ENCODE measurements at regions not wholly inside any gene's neighbourhood (a gene's known extent, or its start where the extent isn't known, plus 50 kb on each side); places are given as distances from the start of the nearest gene placed in this dataset.
A peak's percentile ranks its signal among the peaks of the same experiment; 100 is the strongest.

DNA sequence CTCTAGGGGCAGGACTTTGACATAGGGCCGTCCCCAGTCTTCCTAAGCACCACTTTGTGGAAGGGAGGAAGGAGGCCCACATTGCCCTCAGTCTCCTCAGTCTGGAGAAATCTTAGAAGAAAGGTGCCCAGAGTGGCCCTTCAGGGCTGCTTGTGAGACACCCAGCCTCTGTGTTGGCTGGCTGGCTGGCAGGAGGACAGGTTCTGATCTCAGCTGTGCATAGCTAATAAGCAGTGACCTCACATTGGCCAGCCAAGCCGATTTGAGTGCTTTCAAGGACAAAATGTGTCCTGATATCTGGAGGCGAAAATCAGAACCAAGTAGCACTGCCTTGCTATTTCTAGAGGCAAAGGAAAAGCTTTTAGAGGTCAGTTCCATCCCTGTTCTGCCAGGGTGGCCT lies 211.5 kb downstream of the BCOR start:
- DNase-seq: no peak

DNA sequence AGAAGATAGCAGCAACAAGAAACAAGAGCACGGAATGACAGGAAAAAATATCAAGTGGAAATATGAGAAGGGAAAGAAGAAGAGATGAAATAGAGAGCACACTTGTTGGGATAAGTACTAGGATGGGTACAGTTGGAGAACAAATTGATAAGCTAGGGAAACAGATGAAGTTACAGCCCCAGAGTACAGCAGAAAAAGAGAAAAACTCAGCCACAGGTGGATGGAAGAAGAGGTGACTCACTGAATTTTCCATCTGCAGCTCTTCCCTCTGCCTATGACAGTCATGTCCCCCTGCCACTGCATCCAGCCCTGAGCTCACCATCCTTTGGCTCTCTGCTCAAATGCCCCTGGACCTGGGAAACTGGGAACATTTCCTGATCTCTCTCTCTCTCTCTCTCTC lies 209.0 kb downstream of the BCOR start:
- no peak for DNase-seq

GRCh38 chrX:39889704-39890103 lies 208.1 kb downstream of the BCOR start:
- no peak for DNase-seq

DNA sequence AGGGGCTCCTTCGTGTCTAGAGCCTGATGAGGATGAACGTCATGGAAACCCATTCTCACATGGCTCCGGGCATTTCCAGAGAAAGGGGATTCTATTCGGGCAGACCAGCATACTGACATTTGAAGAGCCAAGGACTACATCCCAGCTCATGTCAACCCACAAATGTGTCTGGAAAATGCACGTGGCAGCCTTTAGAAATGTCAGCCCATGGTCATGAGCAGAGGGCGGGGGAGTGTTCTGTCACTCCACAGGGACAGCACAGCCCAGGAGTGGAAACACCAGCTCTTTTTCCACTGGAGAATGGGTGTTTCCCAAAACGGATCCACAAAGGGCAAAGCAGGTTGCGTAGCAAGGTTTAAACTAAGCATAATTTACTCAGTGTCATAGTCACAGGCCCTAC lies 207.0 kb downstream of the BCOR start:
- DNase-seq: no peak

DNA sequence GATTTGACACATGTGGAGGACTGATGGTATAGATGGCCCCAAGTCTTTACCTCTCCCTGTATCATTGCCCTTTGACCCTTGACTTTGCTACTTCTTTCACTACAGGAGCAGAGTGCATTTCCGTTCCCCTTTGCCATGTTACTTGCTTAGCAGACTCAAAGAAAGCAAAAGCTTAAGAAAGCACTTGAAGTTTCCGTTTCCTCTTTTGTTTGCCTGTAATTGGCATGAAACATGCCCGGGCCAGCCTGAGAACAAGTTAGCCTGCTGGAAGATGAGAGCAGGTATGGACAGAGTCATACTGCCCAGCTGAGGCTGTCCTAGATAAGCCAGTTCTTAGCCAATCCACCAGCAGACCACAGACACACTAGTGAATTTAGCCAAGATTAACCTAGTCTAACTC lies 206.0 kb downstream of the BCOR start:
- no peak for DNase-seq

- no peak for DNase-seq
Measured at GRCh38 chrX:39893417-39894338, 204.1 kb downstream of the BCOR start.

DNA sequence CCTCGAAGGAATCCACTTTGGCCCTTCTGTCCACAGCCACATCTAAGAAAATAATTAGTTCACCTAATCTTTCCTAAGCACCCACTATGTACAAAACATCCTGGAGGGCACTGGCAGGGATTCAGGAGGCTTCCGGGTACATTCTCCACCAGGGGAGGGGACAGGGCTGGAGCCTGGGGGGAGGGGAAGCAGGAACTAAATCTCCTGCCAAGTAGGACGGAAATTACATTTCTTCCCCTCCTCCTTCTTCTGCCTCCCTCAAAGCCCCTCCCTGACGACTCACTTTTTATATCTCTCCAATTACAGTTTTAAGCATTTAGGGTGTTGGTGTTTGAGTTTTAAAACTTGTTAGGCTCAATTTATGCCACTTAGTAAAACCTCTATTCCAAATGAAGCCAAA lies 203.1 kb downstream of the BCOR start:
- no peak for DNase-seq

GRCh38 chrX:39895218-39896110 lies 202.3 kb downstream of the BCOR start:
- DNase-seq: no peak

- DNase-seq: peak; percentile 73
Measured at GRCh38 chrX:39896951-39897740, 200.6 kb downstream of the BCOR start.

DNA sequence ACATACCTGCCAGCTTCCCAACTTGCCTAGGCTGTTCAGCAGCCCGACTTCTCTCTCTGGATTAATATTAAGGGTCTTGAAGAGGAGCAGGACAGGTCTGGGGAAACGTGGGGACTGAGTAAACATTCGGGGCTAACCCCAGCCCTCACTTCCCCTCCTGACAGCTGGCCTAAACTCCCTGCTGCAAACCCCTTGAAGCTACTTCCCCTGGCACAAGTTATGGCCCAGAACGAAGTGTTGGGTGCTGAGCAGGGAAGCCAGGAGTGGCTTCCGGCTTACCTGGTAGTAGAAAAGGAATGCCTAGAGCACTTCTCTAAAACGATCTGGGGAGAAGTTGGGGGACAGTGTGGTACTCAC lies 200.0 kb downstream of the BCOR start:
- DNase-seq: no peak

- DNase-seq: no peak
Measured at GRCh38 chrX:39898147-39898546, 199.6 kb downstream of the BCOR start.

DNA sequence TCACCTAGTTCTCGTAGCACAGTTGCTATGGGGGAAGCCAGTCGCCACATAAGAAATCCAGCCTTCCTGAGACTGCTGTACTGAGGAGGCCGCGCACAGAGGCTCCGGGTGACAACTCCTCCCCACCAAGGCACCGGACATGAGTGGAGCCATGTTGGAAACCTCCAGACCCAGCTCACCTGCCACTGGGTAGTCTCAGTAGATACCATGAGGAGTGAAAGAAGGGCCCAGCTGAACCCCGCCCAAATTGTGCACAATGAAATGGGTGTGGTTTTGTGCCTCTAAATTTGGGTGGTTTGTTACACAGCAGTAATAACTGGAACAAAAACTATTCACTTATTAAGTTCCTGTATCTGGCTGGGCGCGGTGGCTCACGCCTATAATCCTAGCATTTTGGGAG lies 198.7 kb downstream of the BCOR start:
- DNase-seq: no peak

- peak; percentile 63 for DNase-seq
Measured at GRCh38 chrX:39899856-39900776, 197.6 kb downstream of the BCOR start.

DNA sequence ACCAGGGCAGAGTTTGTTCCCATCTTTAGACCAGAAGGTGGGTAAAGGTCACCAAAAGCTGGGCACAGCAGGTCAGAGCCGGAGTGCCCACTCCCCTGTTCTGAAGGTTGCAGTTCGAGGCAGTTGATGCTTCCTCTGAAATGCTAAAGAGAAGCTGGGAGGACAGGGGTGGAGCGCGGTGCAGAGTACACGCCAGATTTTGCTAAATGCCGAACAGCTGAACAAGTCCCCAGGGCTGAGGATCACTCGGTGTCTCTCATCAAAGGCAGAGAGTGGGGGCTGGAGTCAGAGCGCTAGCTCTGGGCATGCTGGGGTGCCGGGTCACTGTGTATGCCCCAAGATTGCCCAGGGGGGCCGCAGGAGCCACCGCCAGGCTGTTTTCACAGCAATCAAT lies 197.0 kb downstream of the BCOR start:
- DNase-seq: peak; percentile 79

GRCh38 chrX:39903343-39903742 lies 194.4 kb downstream of the BCOR start:
- DNase-seq: no peak

DNA sequence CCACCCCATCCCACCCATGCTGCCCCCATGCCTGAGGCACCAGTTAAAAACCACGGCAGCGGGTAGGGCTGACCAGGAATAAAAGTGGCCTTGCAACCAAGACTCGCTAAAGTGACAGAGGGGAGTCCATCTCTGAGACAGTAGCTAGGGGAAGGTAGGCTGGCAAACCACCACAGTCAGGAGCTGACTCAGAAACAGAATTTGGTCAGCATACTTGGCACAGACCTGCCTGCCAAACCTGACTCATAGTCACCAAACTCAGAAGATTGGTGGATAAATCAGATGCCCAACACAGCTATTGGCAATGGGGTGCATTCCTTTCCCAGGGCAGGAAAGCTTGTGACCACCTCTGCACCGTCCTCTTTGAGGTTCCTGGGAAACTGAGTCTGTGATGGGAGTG lies 193.8 kb downstream of the BCOR start:
- DNase-seq: no peak

GRCh38 chrX:39904816-39905537 lies 192.8 kb downstream of the BCOR start:
- no peak for DNase-seq

DNA sequence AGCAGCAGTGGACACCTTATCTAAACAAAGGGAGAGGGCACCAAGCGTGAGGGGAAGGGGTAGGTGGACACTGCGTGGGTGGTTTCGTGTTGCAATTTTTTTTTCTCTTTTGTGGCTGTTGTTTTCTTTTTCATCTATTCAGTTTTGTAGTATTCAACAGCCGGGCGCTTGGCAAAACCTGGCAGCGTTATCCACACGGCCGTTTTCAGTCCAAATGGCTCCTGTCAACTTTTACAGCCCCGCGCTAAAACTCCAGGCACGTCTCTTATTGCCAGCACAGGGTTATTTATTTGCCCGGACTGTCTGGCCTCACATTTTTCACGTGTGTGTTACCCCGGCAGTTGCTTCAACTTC lies 192.2 kb downstream of the BCOR start:
- DNase-seq: no peak

GRCh38 chrX:39905946-39906345 lies 191.8 kb downstream of the BCOR start:
- DNase-seq: no peak

DNA sequence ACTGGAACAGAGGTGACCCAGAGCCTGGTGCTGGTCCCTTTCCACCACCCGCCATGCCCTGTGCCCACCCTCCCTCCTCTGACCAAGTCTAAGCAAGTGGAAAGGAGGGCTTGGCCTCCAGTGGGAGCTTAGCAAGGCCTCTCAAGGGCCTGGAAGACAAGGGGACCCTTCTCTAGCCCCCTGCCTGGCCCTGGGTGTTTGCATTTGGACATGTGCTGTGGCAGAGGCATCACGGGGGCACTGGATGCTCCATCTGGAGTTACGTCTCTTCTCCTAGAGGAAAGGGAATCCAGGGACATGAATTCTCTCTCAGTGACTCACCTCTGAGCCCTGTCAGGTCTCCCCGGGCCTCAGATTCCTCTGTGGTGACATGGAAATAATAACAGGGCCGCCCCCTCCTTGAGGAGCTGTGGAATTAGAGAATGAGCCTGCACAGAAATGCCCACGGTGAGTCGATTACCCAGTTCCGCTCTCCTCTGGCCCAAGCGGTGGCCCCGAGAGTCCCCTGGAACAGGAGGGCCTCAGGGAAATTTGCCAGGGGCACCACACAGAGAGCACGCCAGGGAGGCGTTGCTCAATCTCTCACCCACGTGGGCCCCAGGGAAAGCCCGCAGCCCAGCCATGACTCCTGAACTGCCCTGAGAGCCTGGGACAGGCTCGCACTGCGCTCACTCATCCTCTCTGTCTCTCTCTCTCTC lies 189.6 kb downstream of the BCOR start:
- peak; percentile 28 for DNase-seq

DNA sequence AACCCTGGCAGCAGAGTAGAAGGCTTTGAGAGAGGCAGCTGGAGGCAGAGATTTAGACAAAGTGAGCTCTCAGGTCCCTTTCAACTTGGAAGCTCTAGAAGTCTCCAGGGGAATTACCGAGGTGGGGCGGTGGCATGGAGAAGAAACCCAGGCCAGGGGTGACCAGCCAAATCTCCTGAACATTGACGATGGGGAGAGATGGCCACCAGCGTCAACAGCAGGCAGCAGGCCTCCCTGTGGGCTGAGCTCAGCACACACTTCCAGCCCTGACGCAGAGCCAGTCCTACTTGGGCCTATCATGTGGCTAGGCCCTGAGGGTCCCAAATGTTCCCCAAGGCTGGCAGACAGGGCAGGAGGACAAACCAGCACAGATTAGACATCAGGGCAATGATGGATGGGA lies 187.8 kb downstream of the BCOR start:
- DNase-seq: no peak

All from eye (tissue), 1 donor.